Loucy (cell line): ENCODE measurements at regions not wholly inside any gene's neighbourhood (a gene's known extent, or its start where the extent isn't known, plus 50 kb on each side); places are given as distances from the start of the nearest gene placed in this dataset.

Experiments used
- H2AFZ ChIP-seq: fragments of 200-600 bp; sonication (generic); 2 replicates; pipeline ENCODE4 v1.6.0; 2016; ENCODE audit warnings: antibody characterized with exemption, mild to moderate bottlenecking, low read length, moderate library complexity
- H3F3A ChIP-seq: fragments of 200-600 bp; 2 replicates; pipeline ENCODE4 v1.6.0; 2016; ENCODE audit warnings: antibody characterized with exemption, low read depth, mild to moderate bottlenecking
- H3K27me3 ChIP-seq: fragments of 200-600 bp; sonication (generic); 2 replicates; pipeline ENCODE4 v1.6.1; 2014; ENCODE audit warnings: low read length, mild to moderate bottlenecking; ENCODE audit not compliant: insufficient read depth, poor library complexity, severe bottlenecking
- H3K36me3 ChIP-seq: fragments of 200-600 bp; sonication (generic); 2 replicates; pipeline ENCODE4 v1.6.1; 2016; ENCODE audit warnings: low read length; ENCODE audit not compliant: insufficient read depth
- H3K4me1 ChIP-seq: fragments of 200-600 bp; sonication (generic); 2 replicates; pipeline ENCODE4 v1.5.1; 2014; ENCODE audit warnings: low read length, mild to moderate bottlenecking; ENCODE audit not compliant: insufficient read depth, poor library complexity, severe bottlenecking
- H3K4me2 ChIP-seq: fragments of 200-600 bp; sonication (generic); 2 replicates; pipeline ENCODE4 v1.6.0; 2014; ENCODE audit warnings: antibody characterized with exemption, low read length, low read depth, mild to moderate bottlenecking; ENCODE audit not compliant: poor library complexity, severe bottlenecking
- H3K4me3 ChIP-seq: fragments of 200-600 bp; sonication (generic); 2 replicates; pipeline ENCODE4 v1.5.1; 2014; ENCODE audit warnings: low read length, mild to moderate bottlenecking, mixed read lengths; ENCODE audit not compliant: poor library complexity, severe bottlenecking
- H3K79me2 ChIP-seq: fragments of 200-600 bp; sonication (generic); 2 replicates; pipeline ENCODE4 v1.6.1; 2014; ENCODE audit warnings: low read length; ENCODE audit not compliant: insufficient read depth
- H3K9ac ChIP-seq: fragments of 200-600 bp; sonication (generic); 2 replicates; pipeline ENCODE4 v1.6.0; 2014; ENCODE audit warnings: mild to moderate bottlenecking, low read depth, low read length, moderate library complexity; ENCODE audit not compliant: poor library complexity, severe bottlenecking
- H3K9me2 ChIP-seq: fragments of 200-600 bp; sonication (generic); replicated peaks from 2 replicates; pipeline ENCODE4 v1.6.1; 2016; ENCODE audit warnings: low read depth, low read length, mixed read lengths
- H3K9me3 ChIP-seq: fragments of 200-600 bp; sonication (generic); 2 replicates; pipeline ENCODE4 v1.6.1; 2014; ENCODE audit warnings: mild to moderate bottlenecking, antibody characterized with exemption, low read length, low read depth; ENCODE audit not compliant: insufficient read depth
- H4K20me1 ChIP-seq: fragments of 200-600 bp; sonication (generic); 2 replicates; pipeline ENCODE4 v1.6.0; 2014; ENCODE audit warnings: antibody characterized with exemption, low read length, mild to moderate bottlenecking; ENCODE audit not compliant: insufficient read depth, poor library complexity, severe bottlenecking
- CTCF ChIP-seq: fragments of 200-600 bp; sonication (generic); conservative IDR thresholded peaks from 2 replicates; pipeline ENCODE4 v1.5.1; 2014; ENCODE audit warnings: mild to moderate bottlenecking, antibody characterized with exemption, low read length
- EZH2phosphoT487 ChIP-seq: fragments of 200-600 bp; IDR thresholded peaks from 2 replicates; pipeline ENCODE4 v1.6.1; 2018; ENCODE audit warnings: antibody characterized with exemption, mild to moderate bottlenecking, moderate library complexity, borderline replicate concordance

DNA sequence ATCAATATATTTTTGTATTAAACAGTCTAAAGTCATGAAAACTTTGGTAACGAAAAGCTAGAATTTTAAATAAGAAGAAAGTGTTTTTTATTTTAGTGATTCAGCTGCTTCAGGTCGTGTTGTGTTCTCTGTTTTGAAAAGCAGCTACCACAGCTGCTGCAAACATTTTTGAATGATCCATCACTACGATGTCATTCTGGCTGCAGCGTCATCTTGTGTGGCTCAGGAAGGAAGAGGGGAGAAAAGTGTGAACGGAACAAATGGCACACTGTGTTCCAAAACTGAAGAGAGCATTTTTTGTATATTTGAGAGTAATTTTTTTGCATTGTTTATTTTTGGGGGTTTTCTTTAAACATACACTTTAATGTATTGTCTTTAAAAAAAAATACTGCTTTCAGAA lies 323.0 kb upstream of the ADGRL2 start:
- Histone ChIP-seq H3F3A (no peaks in the 10 kb centered on the region), H3K9me3 (no peaks in the 10 kb centered on the region; the same call in 1 of the 2 replicates), H4K20me1 (no peaks in the 10 kb centered on the region), H3K27me3 (no peaks in the 10 kb centered on the region), H2AFZ (no peak overlapping the region), H3K79me2 (no peaks in the 10 kb centered on the region), H3K4me2 (no peak overlapping the region), H3K9me2 (no peaks in the 10 kb centered on the region), H3K9ac (no peak overlapping the region), H3K36me3 (no peaks in the 10 kb centered on the region), H3K4me3 (no peak overlapping the region), H3K4me1 (no peaks in the 10 kb centered on the region)
- TF ChIP-seq CTCF = no peak

DNA sequence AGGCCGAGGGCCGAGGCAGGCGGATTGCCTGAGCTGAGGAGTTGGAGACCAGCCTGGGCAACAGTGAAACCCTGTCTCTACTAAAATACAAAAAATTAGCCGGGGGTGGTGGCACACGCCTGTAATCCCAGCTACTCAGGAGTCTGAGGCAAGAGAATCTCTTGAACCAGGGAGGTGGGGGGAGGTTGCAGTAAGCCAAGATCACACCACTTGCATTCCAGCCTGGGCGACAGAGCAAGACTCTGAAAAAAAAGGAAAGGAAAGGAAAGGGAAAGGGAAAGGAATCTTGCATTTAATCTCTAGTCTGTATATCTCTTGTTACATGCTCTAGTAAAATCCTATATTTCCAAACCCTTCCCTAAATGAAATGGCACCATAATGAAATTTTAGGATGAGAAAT lies 328.3 kb upstream of the ADGRL2 start:
- no peaks in the 10 kb centered on the region for H3K36me3 ChIP-seq
- no peak overlapping the region for H3K4me2 ChIP-seq
- no peaks in the 10 kb centered on the region for H3F3A ChIP-seq
- H3K27me3 ChIP-seq = no peaks in the 10 kb centered on the region
- no peaks in the 10 kb centered on the region for H4K20me1 ChIP-seq
- TF ChIP-seq EZH2phosphoT487 = no peak
- TF ChIP-seq CTCF = no peak
- no peak overlapping the region for H2AFZ ChIP-seq
- no peaks in the 10 kb centered on the region for H3K79me2 ChIP-seq
- no peaks in the 10 kb centered on the region for H3K4me1 ChIP-seq
- H3K9ac ChIP-seq = no peak overlapping the region
- no peaks in the 10 kb centered on the region for H3K9me2 ChIP-seq
- H3K9me3 ChIP-seq = no peaks in the 10 kb centered on the region; the same call in 1 of the 2 replicates
- H3K4me3 ChIP-seq = no peak overlapping the region

DNA sequence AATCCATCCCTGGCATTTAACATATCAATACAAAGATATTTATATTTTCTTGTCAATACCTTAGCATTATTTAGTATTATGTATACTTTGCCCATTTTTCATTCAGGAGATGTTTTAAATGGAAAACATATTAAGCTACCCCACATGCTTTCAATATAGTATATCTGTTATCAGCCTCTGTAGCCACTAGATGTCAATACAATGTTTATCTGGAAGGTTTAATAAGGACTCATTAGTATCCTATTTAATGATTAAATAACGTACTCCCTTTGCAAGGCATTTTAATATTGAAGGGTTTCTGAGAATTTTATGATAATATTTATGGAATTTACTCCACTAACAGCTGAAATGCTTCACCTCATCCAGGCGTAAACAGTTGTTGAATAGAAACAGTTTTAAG lies 329.5 kb upstream of the ADGRL2 start:
- Histone ChIP-seq H3K4me1 (no peaks in the 10 kb centered on the region), H3K4me2 (no peak overlapping the region), H3F3A (no peaks in the 10 kb centered on the region), H3K36me3 (no peaks in the 10 kb centered on the region), H3K27me3 (no peaks in the 10 kb centered on the region), H3K4me3 (no peak overlapping the region), H4K20me1 (no peaks in the 10 kb centered on the region), H3K79me2 (no peaks in the 10 kb centered on the region), H3K9me3 (no peaks in the 10 kb centered on the region; the same call in 1 of the 2 replicates), H3K9me2 (no peaks in the 10 kb centered on the region), H2AFZ (no peak overlapping the region), H3K9ac (no peak overlapping the region)
- TF ChIP-seq CTCF = no peak
- TF ChIP-seq EZH2phosphoT487 = no peak
